Activated naive CD4-positive, alpha-beta T cell treated with anti-CD3 and anti-CD28 coated beads, Interleukin-2, amount 50 U/mL, for 72 hours (primary cell): ENCODE measurements at regions not wholly inside any gene's neighbourhood (a gene's known extent, or its start where the extent isn't known, plus 50 kb on each side); places are given as distances from the start of the nearest gene placed in this dataset.

Experiments
- ATAC-seq, 2 donors: fragments of 150-1000 bp; cut with Tn5 transposase; 2 replicates each; pipeline ENCODE4 v1.10.0; 2021; ENCODE audit warnings: mild to moderate bottlenecking in 2 of 2, moderate library complexity in 2 of 2
- DNase-seq, 2 donors: peaks; one replicate each; pipeline ENCODE4 v3.0.0; 2021 to 2022; ENCODE audit warnings: low spot score in 2 of 2
- H3K27ac Mint-ChIP-seq, 2 donors: one replicate each; pipeline ENCODE4 v1.8.0; 2022; ENCODE audit warnings: mild to moderate bottlenecking in 2 of 2, mixed read lengths in 2 of 2
- H3K36me3 Mint-ChIP-seq, 2 donors: one replicate each; pipeline ENCODE4 v1.8.0; 2022; ENCODE audit warnings: mixed read lengths in 2 of 2
- H3K9me3 Mint-ChIP-seq, 2 donors: one replicate each; pipeline ENCODE4 v1.8.0; 2022; ENCODE audit warnings: mixed read lengths in 2 of 2

GRCh38 chr3:135803028-135803692, 162.4 kb upstream of the PPP2R3A start:
- no peaks in the 10 kb centered on the region for H3K9me3 Mint-ChIP-seq
- no peak overlapping the region for H3K27ac Mint-ChIP-seq
- ATAC-seq (no peak), DNase-seq (no peak)
- no peaks in the 10 kb centered on the region for H3K36me3 Mint-ChIP-seq

GRCh38 chr3:135805752-135806151, 159.8 kb upstream of the PPP2R3A start:
- Mint-ChIP-seq H3K9me3 (peaks cover 5% of the 10 kb centered on the region in 2 donors), H3K36me3 (no peaks in the 10 kb centered on the region), H3K27ac (no peak overlapping the region)
- no peak for ATAC-seq
- DNase-seq: no peak

DNA sequence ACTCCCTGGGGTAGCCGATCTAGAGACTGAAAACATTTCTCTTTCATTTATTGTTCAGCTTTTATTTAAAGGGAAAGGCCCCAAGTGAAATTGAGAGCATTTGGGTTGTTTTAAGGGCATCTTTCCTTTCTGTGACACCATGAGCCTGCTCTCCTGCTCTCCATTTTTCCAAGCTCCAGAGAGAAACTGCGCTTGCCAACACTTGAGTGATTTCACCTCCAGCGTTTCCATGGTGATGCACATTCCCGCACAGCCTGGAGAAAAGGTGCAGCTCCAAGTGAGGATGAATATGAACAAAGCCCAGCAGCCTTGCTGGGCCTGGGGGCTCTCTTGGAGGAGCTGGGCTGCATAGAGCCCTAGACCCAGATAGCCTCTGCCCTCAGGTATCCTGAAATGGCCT, 159.2 kb upstream of the PPP2R3A start:
- no peak for DNase-seq
- no peaks in the 10 kb centered on the region for H3K36me3 Mint-ChIP-seq
- peaks cover 5 to 8% of the 10 kb centered on the region in 2 donors for H3K9me3 Mint-ChIP-seq
- no peak overlapping the region for H3K27ac Mint-ChIP-seq
- ATAC-seq: no peak

GRCh38 chr3:135807879-135808278, 157.6 kb upstream of the PPP2R3A start:
- Mint-ChIP-seq H3K27ac (no peak overlapping the region), H3K9me3 (peaks cover 5 to 9% of the 10 kb centered on the region in 2 donors), H3K36me3 (no peaks in the 10 kb centered on the region)
- ATAC-seq: no peak
- no peak for DNase-seq

- H3K27ac Mint-ChIP-seq: peak overlapping the region in 1 of 2 donors; percentile 10
- H3K9me3 Mint-ChIP-seq: peaks cover 5 to 9% of the 10 kb centered on the region in 2 donors
- ATAC-seq: no peak
- H3K36me3 Mint-ChIP-seq: no peaks in the 10 kb centered on the region
- no peak for DNase-seq
Observed at GRCh38 chr3:135809021-135809634, 156.4 kb upstream of the PPP2R3A start.

DNA sequence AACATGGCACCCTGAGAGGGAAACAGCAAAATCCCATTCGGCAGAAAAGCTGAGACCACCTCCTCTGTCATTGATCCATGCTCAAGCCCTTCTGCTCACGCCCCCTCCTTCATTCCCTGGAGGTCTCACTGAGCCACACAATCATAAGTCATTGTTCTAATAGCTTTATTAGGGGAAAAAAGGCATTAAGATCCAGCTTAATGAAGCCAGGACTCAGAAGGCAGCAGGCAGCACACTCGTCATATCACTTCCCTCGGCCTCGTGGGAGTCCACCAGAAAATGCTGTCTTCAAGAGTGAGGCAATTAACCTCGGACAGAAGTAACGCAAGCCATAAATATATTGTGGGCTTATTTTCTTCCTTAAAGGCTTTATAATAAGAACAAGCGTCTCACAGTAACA, 153.9 kb upstream of the PPP2R3A start:
- no peak for DNase-seq
- no peaks in the 10 kb centered on the region for H3K36me3 Mint-ChIP-seq
- no peak overlapping the region for H3K27ac Mint-ChIP-seq
- peaks cover 5 to 9% of the 10 kb centered on the region in 2 donors for H3K9me3 Mint-ChIP-seq
- ATAC-seq: no peak

DNA sequence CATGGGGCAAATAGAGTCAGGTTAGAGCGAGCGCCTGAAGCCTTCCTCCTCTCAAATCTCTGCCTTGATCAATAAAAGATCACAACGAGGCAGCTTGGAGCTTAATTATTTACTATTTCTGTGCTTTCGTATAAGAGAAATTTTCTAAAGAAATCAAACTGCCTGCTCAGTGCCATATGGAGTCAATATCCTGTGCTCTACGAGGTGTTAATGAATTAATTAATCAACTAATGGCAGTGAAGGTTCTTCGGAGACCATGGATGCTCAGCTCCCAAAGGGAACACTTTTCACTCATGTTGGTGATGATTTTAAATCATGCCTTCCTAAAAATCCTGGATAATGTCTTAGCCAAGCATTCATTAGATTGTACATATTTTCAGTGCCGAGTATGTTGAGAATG, 153.5 kb upstream of the PPP2R3A start:
- DNase-seq (no peak), ATAC-seq (no peak)
- peaks cover 5 to 9% of the 10 kb centered on the region in 2 donors for H3K9me3 Mint-ChIP-seq

GRCh38 chr3:135834465-135834864, 131.1 kb upstream of the PPP2R3A start:
- ATAC-seq: no peak

More for the DNA sequence above, 153.5 kb upstream of the PPP2R3A start:
- Mint-ChIP-seq H3K36me3 (no peaks in the 10 kb centered on the region), H3K27ac (no peak overlapping the region)

GRCh38 chr3:135837977-135838631, 127.4 kb upstream of the PPP2R3A start:
- DNase-seq: no peak
- no peaks in the 10 kb centered on the region for H3K36me3 Mint-ChIP-seq
- H3K9me3 Mint-ChIP-seq: peaks cover 0 to 6% of the 10 kb centered on the region in 2 donors
- no peak for ATAC-seq
- no peak overlapping the region for H3K27ac Mint-ChIP-seq

More at GRCh38 chr3:135834465-135834864, 131.1 kb upstream of the PPP2R3A start:
- Mint-ChIP-seq H3K27ac (no peak overlapping the region), H3K9me3 (peaks cover 0 to 7% of the 10 kb centered on the region in 2 donors), H3K36me3 (no peaks in the 10 kb centered on the region)
- no peak for DNase-seq

- no peak for ATAC-seq
- Mint-ChIP-seq H3K9me3 (no peaks in the 10 kb centered on the region), H3K36me3 (no peaks in the 10 kb centered on the region), H3K27ac (no peak overlapping the region)
- no peak for DNase-seq
Observed at GRCh38 chr3:135840436-135840835, 125.1 kb upstream of the PPP2R3A start.

- ATAC-seq (no peak), DNase-seq (no peak)
- Mint-ChIP-seq H3K36me3 (no peaks in the 10 kb centered on the region), H3K9me3 (peaks cover 0 to 7% of the 10 kb centered on the region in 2 donors), H3K27ac (no peak overlapping the region)
Observed at GRCh38 chr3:135844386-135844785, 121.1 kb upstream of the PPP2R3A start.

- Mint-ChIP-seq H3K27ac (no peak overlapping the region), H3K9me3 (peaks cover 0 to 10% of the 10 kb centered on the region in 2 donors), H3K36me3 (no peaks in the 10 kb centered on the region)
- ATAC-seq (no peak), DNase-seq (no peak)
Observed at GRCh38 chr3:135848051-135848450, 117.5 kb upstream of the PPP2R3A start.

- no peak for DNase-seq
- H3K27ac Mint-ChIP-seq: no peak overlapping the region
- H3K9me3 Mint-ChIP-seq: peaks cover 4 to 10% of the 10 kb centered on the region in 2 donors
- no peaks in the 10 kb centered on the region for H3K36me3 Mint-ChIP-seq
- no peak for ATAC-seq
Observed at GRCh38 chr3:135849827-135850226, 115.7 kb upstream of the PPP2R3A start.

DNA sequence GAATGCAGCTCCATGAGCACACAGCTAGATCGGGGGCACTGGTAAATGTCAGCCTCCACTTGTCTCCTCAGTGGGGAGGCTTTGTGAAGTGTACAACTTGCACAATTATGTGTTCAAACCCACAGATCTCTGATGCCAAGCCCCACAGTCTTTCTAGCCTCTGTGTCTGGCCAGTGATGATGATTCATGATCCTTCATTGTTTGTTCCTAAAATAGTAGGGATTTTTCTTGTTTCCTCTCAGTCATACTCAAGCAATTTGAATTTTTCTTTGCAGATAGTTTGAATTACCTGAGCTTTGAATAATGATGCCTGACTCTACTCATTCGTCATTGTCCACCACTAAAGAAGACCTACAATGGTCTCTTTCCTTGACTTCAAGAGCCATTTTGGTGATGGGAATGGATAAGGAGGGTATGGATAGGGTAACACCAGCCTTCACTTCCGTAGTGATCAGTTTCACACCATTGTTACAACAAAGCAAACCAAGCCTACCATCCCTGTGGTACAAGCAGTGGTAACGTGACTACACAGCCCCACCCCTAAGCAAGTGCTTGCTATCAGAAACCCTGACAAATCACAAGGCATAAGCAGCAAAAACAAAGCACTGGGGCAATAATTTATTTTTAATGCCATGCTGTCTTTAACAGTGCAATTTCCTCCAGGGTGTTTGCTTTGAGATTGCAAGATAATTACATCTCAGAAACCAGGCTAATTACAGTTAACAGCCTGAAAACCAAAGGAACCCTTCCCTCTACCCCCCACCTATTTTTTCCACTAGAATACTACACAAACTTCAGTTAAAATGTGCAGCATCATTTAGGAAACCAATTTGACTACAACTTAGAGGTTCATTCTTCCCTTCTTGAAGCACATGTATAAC, 114.1 kb upstream of the PPP2R3A start:
- ATAC-seq (no peak), DNase-seq (no peak)
- Mint-ChIP-seq H3K9me3 (peaks cover 4 to 10% of the 10 kb centered on the region in 2 donors), H3K27ac (no peak overlapping the region), H3K36me3 (no peaks in the 10 kb centered on the region)

DNA sequence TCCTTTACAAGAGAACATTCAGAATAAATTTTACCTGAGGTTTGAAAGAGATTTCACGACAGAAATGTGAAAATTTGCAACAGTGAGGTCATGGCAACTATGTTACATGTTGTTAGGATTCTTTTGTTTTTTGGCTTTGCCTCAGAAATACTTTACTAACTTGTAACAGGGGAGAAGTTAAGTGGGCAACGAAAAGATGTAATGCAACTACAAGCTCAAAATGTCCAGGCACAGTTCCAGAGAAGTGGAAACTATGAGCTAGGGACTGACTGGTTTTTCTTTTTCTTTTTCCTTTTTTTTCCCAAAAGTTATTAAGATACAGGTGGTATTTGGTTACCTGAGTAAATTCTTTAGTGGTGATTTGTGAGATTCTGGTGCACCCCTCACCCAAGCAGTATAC, 111.5 kb upstream of the PPP2R3A start:
- Mint-ChIP-seq H3K27ac (no peak overlapping the region), H3K36me3 (no peaks in the 10 kb centered on the region), H3K9me3 (peaks cover 4% of the 10 kb centered on the region in 2 donors)
- DNase-seq (no peak), ATAC-seq (no peak)

- H3K27ac Mint-ChIP-seq: no peak overlapping the region
- H3K36me3 Mint-ChIP-seq: no peaks in the 10 kb centered on the region
- no peaks in the 10 kb centered on the region for H3K9me3 Mint-ChIP-seq
- ATAC-seq (no peak), DNase-seq (no peak)
Observed at GRCh38 chr3:135860761-135861160, 104.8 kb upstream of the PPP2R3A start.

- ATAC-seq (no peak), DNase-seq (no peak)
- Mint-ChIP-seq H3K27ac (no peak overlapping the region), H3K9me3 (no peaks in the 10 kb centered on the region), H3K36me3 (no peaks in the 10 kb centered on the region)
Observed at GRCh38 chr3:135862361-135862760, 103.2 kb upstream of the PPP2R3A start.
